WERI-Rb-1 (cell line): ENCODE measurements at regions not wholly inside any gene's neighbourhood (a gene's known extent, or its start where the extent isn't known, plus 50 kb on each side); places are given as distances from the start of the nearest gene placed in this dataset.

Experiments used
- DNase-seq: peaks from one replicate; pipeline ENCODE4 v3.0.0-alpha.2; 2020
- H3K27ac ChIP-seq: fragments of 250-450 bp; sonication (Bioruptor Pico); 2 replicates; pipeline ENCODE4 v1.5.1; 2020; ENCODE audit warnings: mild to moderate bottlenecking, moderate library complexity
- H3K27me3 ChIP-seq: fragments of 250-450 bp; sonication (Bioruptor Pico); 2 replicates; pipeline ENCODE4 v1.5.1; 2021; ENCODE audit warnings: mild to moderate bottlenecking, low read depth, moderate library complexity; ENCODE audit not compliant: insufficient read depth, severe bottlenecking
- H3K36me3 ChIP-seq: fragments of 250-450 bp; sonication (Bioruptor Pico); 2 replicates; pipeline ENCODE4 v1.5.1; 2020; ENCODE audit warnings: mild to moderate bottlenecking, moderate library complexity
- H3K4me3 ChIP-seq: 2 replicates; pipeline ENCODE4 v1.5.1; 2011; ENCODE audit warnings: low read depth, mild to moderate bottlenecking, control low read depth, low read length
- H3K9me3 ChIP-seq: fragments of 250-450 bp; sonication (Bioruptor Pico); 2 replicates; pipeline ENCODE4 v1.5.1; 2021; ENCODE audit warnings: mild to moderate bottlenecking, moderate library complexity; ENCODE audit not compliant: severe bottlenecking
- TF ChIP-seq, protein P1 (sequence below): IDR thresholded peaks from 2 replicates; pipeline ENCODE4 v1.5.1; 2011; ENCODE audit warnings: low read depth, mild to moderate bottlenecking, control low read depth, inconsistent platforms, low read length

DNA sequence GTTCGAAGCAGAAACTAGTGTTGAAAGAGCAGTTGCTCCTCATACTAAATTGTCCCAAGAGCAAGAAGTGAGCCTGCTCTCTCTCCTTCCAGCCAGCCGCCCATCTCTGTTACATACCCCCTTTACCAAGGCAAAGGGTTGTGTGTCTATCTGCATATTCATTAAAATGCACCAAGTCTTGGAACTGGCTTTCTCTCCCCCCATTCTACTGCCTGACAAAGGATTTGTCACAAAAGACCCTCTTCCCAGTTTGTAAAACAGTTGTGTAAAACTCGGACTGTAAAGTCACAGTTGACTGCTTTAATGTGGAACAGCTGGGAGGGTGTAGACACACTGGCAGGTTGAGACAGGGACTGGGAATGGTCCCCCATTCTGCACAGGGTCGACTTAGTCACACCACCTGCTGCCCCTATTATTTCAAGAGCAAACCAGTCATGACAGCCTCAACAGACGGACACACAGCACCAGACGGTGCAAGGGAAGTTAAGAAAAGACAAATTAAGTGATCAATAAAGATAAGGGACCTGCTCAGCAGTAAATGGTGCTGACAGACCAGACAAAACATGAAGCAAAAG, 60.0 kb upstream of the HTATIP2 start:
- no peaks in the 10 kb centered on the region for H3K27me3 ChIP-seq
- DNase-seq = peak; percentile 77
- TF ChIP-seq, protein P1, sequence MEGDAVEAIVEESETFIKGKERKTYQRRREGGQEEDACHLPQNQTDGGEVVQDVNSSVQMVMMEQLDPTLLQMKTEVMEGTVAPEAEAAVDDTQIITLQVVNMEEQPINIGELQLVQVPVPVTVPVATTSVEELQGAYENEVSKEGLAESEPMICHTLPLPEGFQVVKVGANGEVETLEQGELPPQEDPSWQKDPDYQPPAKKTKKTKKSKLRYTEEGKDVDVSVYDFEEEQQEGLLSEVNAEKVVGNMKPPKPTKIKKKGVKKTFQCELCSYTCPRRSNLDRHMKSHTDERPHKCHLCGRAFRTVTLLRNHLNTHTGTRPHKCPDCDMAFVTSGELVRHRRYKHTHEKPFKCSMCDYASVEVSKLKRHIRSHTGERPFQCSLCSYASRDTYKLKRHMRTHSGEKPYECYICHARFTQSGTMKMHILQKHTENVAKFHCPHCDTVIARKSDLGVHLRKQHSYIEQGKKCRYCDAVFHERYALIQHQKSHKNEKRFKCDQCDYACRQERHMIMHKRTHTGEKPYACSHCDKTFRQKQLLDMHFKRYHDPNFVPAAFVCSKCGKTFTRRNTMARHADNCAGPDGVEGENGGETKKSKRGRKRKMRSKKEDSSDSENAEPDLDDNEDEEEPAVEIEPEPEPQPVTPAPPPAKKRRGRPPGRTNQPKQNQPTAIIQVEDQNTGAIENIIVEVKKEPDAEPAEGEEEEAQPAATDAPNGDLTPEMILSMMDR = no peak
- H3K36me3 ChIP-seq = no peaks in the 10 kb centered on the region
- no peak overlapping the region for H3K4me3 ChIP-seq
- H3K27ac ChIP-seq = peak overlapping the region; percentile 83
- peaks cover 2% of the 10 kb centered on the region for H3K9me3 ChIP-seq

DNA sequence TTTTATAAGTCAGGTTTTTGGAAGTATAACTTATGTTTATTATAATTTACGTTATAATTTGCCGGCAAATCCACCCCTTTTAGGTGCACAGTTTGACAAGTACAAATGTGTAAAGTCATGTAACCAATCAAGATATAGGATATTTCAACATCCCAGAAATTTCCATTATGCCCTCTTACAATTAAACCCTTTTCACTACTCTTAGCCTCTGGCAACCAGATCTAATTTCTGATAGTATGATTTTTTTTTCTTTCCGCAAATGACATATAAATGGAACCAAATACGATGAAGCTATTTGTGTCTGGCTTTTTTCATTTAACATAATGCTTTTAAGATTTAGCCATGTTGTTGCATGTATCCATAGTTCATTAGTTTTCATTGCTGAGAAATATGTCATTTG, 69.5 kb upstream of the HTATIP2 start:
- H3K27me3 ChIP-seq = no peaks in the 10 kb centered on the region
- H3K4me3 ChIP-seq = no peak overlapping the region
- TF ChIP-seq, protein P1 = no peak
- DNase-seq = no peak
- no peaks in the 10 kb centered on the region for H3K9me3 ChIP-seq
- H3K36me3 ChIP-seq = no peaks in the 10 kb centered on the region
- H3K27ac ChIP-seq = no peak overlapping the region

DNA sequence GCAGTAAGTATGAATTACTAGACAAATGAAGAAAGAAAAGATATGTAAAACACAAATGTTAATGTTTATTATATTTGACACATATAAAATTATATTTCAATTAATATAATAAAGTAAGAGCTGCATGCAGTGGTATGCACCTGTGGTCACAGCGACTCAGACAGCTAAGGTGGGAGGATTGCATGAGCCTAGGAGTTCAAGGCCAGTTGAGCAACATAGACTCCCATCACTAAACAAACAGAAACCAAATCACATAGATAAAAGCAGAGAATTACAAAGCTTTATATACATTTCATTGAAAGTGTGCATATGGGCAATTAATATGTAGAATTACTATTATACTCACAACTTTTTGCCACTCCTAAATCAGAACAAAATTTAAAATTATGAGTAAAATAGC, 70.0 kb upstream of the HTATIP2 start:
- no peak overlapping the region for H3K4me3 ChIP-seq
- DNase-seq = no peak
- no peaks in the 10 kb centered on the region for H3K36me3 ChIP-seq
- no peak overlapping the region for H3K27ac ChIP-seq
- H3K9me3 ChIP-seq = no peaks in the 10 kb centered on the region
- no peaks in the 10 kb centered on the region for H3K27me3 ChIP-seq
- TF ChIP-seq, protein P1 = no peak

DNA sequence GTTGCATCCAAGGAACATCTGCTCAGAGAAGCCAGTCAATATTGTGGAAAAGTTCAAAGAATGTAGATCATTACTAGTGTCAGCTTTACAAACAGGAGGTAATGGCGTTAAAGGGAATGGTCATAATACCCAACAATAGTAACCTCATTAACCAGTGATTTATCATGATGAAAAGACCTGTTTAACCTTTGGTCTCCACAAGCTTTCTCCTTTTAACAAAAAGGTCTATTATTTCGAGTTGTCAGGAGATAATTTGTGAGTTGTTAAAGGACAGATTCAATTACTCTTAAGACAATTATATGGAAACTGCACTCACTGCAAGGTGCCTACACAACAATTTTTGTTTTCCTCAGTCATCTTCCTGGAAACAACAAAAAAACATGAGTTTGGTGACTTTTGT, 73.8 kb upstream of the HTATIP2 start:
- Histone ChIP-seq H3K9me3 (no peaks in the 10 kb centered on the region), H3K27ac (no peak overlapping the region), H3K27me3 (no peaks in the 10 kb centered on the region), H3K36me3 (no peaks in the 10 kb centered on the region), H3K4me3 (no peak overlapping the region)
- TF ChIP-seq, protein P1 = no peak
- DNase-seq = no peak

DNA sequence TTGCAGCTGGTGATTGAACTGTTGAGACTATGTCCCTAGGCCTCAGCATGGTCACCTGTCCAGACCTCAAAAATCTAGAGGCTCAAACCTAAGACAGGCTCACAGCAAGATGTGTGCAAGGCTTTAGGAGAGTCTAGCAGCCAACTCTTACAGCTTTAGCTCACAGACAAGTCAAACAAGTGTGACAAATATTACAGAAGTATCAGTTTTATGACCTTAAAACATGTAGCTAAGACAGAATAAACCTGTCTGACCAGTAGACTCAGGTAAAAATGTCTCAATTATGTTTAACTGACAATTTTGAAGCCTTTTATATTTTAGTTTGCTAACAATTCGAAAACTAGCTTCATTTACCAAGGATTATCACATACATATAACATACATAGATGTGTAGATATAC, 80.0 kb upstream of the HTATIP2 start:
- Histone ChIP-seq H3K27me3 (no peaks in the 10 kb centered on the region), H3K4me3 (no peak overlapping the region), H3K27ac (no peak overlapping the region), H3K36me3 (no peaks in the 10 kb centered on the region), H3K9me3 (peaks cover 4% of the 10 kb centered on the region)
- no peak for DNase-seq
- TF ChIP-seq, protein P1 = no peak

DNA sequence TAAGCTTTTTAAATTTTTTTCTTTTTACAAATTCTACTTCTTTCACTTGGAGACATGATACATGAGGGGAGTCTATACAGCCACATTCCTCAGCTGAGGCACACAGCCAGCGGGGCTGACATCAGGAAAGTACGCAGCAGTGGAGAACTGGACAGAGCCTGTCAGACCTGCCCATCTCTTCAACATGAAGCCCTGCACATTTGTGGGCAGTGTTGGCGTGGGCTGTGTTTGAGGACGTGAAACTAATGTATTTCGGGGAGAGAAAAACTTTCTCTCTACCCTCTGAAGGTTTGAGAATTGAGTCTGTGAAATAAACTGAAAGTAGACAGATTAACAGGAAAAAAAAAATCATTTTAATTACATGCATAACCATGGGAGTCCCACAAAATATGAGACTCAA, 84.8 kb upstream of the HTATIP2 start:
- Histone ChIP-seq H3K36me3 (no peaks in the 10 kb centered on the region), H3K4me3 (no peak overlapping the region)

More for the DNA sequence above, 84.8 kb upstream of the HTATIP2 start:
- Histone ChIP-seq H3K27me3 (no peaks in the 10 kb centered on the region), H3K27ac (no peak overlapping the region), H3K9me3 (peaks cover 4% of the 10 kb centered on the region)
- DNase-seq = no peak
- TF ChIP-seq, protein P1 = no peak
